Breast epithelium (tissue), 4 donors: ENCODE measurements at regions not wholly inside any gene's neighbourhood (a gene's known extent, or its start where the extent isn't known, plus 50 kb on each side); places are given as distances from the start of the nearest gene placed in this dataset.
A peak's percentile ranks its signal among the peaks of the same experiment; 100 is the strongest.

ENCODE experiments used
- DNase-seq, 2 donors: peaks; one replicate each; pipeline ENCODE4 v3.0.0-alpha.2; 2019; ENCODE audit warnings: low spot score in 2 of 2
- H3K27ac ChIP-seq, 2 donors: fragments of 200-600 bp; sonication (generic) in 1 of 2; one replicate each; pipeline ENCODE4 v1.5.1; 2016 to 2019; ENCODE audit warnings: mild to moderate bottlenecking in 1 of 2
- H3K27me3 ChIP-seq, 2 donors: fragments of 200-600 bp; sonication (generic) in 1 of 2; one replicate each; pipeline versions ENCODE4 v1.5.1 to v1.6.0; 2017 to 2019; ENCODE audit warnings: control low read depth in 1 of 2, mild to moderate bottlenecking in 1 of 2
- H3K36me3 ChIP-seq: fragments of 200-600 bp; one replicate; pipeline ENCODE4 v1.5.1; 2019
- H3K4me1 ChIP-seq, 2 donors: fragments of 200-600 bp; sonication (generic); one replicate each; pipeline ENCODE4 v1.5.1; 2016 to 2019; ENCODE audit warnings: control low read depth in 1 of 2
- H3K4me3 ChIP-seq, 3 donors: fragments of 200-600 bp; sonication (generic); 1 replicate in 2 of 3; 2 replicates in 1 of 3; pipeline ENCODE4 v1.5.1; 2016 to 2019; ENCODE audit warnings: mild to moderate bottlenecking in 3 of 3, moderate library complexity in 2 of 3
- H3K9me3 ChIP-seq, 2 donors: fragments of 200-600 bp; sonication (generic) in 1 of 2; one replicate each; pipeline ENCODE4 v1.5.1; 2016 to 2019; ENCODE audit warnings: control low read depth in 1 of 2
- CTCF ChIP-seq, 3 donors: fragments of 450-650 bp; IDR thresholded peaks; one replicate each; pipeline ENCODE4 v1.5.1; 2016 to 2017; ENCODE audit warnings: antibody characterized with exemption in 3 of 3, mild to moderate bottlenecking in 3 of 3, moderate library complexity in 3 of 3
- POLR2A ChIP-seq: fragments of 450-650 bp; IDR thresholded peaks from one replicate; pipeline ENCODE4 v1.6.1; 2016; ENCODE audit warnings: antibody characterized with exemption, mild to moderate bottlenecking, moderate library complexity
- POLR2AphosphoS5 ChIP-seq, 3 donors: sonication (generic); formaldehyde crosslinking; IDR thresholded peaks; one replicate each; pipeline ENCODE4 v1.6.1; 2017; ENCODE audit warnings: antibody characterized with exemption in 3 of 3
- intact Hi-C: fragments of 100-400 bp; cut with DNase I; formaldehyde crosslinking; loops from one replicate; pipeline ENCODE4 v1.15.1; 2023; ENCODE audit warnings: low total_unique reads

DNA sequence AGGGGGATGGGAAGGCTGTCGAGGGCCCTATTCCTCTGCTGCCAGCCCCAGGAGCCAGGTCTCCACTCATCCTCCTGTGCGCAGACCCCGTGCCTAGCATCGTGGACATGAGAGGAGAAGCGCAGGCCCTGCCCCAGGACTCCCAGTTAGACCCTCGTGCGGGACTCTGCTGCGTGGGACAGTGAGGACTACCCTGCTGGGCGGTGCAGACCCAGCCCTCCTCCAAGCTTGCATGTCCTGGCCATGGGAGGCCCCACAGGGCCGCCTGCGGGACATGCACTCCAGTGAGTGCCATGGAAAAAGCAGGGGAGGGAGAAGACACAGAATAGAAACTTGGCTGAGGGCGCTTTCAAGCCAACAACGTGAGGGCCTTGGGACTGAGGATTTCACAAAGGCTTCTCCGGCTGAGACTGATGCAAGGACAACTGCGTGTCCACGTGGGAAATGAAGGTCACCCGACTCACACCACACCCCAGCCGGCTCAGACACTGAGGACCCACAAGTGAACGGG, 62.6 kb upstream of the IQSEC1 start:
- intact Hi-C loops = no loop called here

GRCh38 chr3:13135251-13135810, 62.1 kb upstream of the IQSEC1 start:
- Histone ChIP-seq H3K4me1 (no peaks in the 10 kb centered on the region), H3K27me3 (no peaks in the 10 kb centered on the region), H3K27ac (no peak overlapping the region), H3K4me3 (no peak overlapping the region), H3K9me3 (no peaks in the 10 kb centered on the region), H3K36me3 (no peaks in the 10 kb centered on the region)
- intact Hi-C loops = no loop called here
- no peak for TF ChIP-seq CTCF (IDR thresholded peaks at IDR 0.05)
- DNase-seq = peak in 1 of 2 donors; percentile 35

More for the DNA sequence above, 62.6 kb upstream of the IQSEC1 start:
- H3K27me3 ChIP-seq = no peaks in the 10 kb centered on the region
- TF ChIP-seq POLR2AphosphoS5 (IDR thresholded peaks at IDR 0.05) (no peak), CTCF (IDR thresholded peaks at IDR 0.05) (no peak), POLR2A (no peak)
- peak in 1 of 2 donors; percentile 44 for DNase-seq
- no peak overlapping the region for H3K4me3 ChIP-seq
- no peaks in the 10 kb centered on the region for H3K9me3 ChIP-seq
- no peaks in the 10 kb centered on the region for H3K4me1 ChIP-seq
- no peaks in the 10 kb centered on the region for H3K36me3 ChIP-seq
- no peak overlapping the region for H3K27ac ChIP-seq

GRCh38 chr3:13134879-13135206, 61.6 kb upstream of the IQSEC1 start:
- no peaks in the 10 kb centered on the region for H3K36me3 ChIP-seq
- no peaks in the 10 kb centered on the region for H3K27me3 ChIP-seq
- no peak overlapping the region for H3K27ac ChIP-seq
- intact Hi-C loops = loop anchor here (1.0 kb wide), 1 partner anchor 20 kb away; no protein-coding TSS in a partner anchor
- peak in 1 of 2 donors; percentile 31 for DNase-seq
- H3K4me3 ChIP-seq = no peak overlapping the region
- TF ChIP-seq POLR2AphosphoS5 (IDR thresholded peaks at IDR 0.05) (no peak), POLR2A (no peak), CTCF (IDR thresholded peaks at IDR 0.05) (no peak)
- no peaks in the 10 kb centered on the region for H3K9me3 ChIP-seq
- no peaks in the 10 kb centered on the region for H3K4me1 ChIP-seq

GRCh38 chr3:13134166-13134878, 61.1 kb upstream of the IQSEC1 start:
- H3K27me3 ChIP-seq = no peaks in the 10 kb centered on the region
- peak in 1 of 2 donors; percentile 19 for DNase-seq
- H3K9me3 ChIP-seq = no peaks in the 10 kb centered on the region
- no peaks in the 10 kb centered on the region for H3K36me3 ChIP-seq
- H3K27ac ChIP-seq = no peak overlapping the region
- no peak overlapping the region for H3K4me3 ChIP-seq
- no peak for TF ChIP-seq POLR2AphosphoS5 (IDR thresholded peaks at IDR 0.05)
- no peak for TF ChIP-seq CTCF (IDR thresholded peaks at IDR 0.05)
- no peak for TF ChIP-seq POLR2A
- H3K4me1 ChIP-seq = no peaks in the 10 kb centered on the region
- intact Hi-C loops = loop anchor here (1.0 kb wide), 1 partner anchor 19 kb away; no protein-coding TSS in a partner anchor

DNA sequence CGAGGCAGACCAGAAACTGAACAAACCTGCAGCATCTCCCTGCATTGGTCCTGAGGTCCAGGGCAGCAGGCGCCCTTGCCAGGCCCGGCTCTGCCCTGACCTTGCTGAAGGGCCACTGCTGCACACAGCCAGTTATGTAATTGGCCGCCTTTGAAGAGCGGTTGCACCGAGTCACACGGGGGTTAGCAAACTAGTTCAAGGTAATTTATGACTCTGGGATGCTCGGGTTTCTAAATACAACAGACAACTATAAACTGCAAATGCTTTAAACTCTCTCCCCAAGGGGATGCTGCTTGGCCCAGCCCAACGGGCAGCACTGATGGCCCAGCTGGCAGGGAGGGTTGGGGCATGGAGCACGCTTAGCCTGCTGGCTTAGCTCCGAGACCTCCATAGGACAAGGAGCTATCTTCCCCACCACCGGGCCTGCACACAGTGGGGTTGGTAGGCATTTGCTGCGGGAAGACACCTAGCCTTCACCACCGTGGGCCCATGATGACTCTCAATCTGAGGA, 60.3 kb upstream of the IQSEC1 start:
- H3K27ac ChIP-seq = no peak overlapping the region

More for the DNA sequence above, 60.3 kb upstream of the IQSEC1 start:
- intact Hi-C loops = no loop called here
- H3K4me1 ChIP-seq = no peaks in the 10 kb centered on the region
- TF ChIP-seq CTCF (IDR thresholded peaks at IDR 0.05) (no peak), POLR2A (no peak)
- H3K4me3 ChIP-seq = no peak overlapping the region
- DNase-seq = peak in 1 of 2 donors; percentile 25
- H3K36me3 ChIP-seq = no peaks in the 10 kb centered on the region
- H3K27me3 ChIP-seq = no peaks in the 10 kb centered on the region
- no peaks in the 10 kb centered on the region for H3K9me3 ChIP-seq
